C4-2B (cell line): ENCODE measurements at regions not wholly inside any gene's neighbourhood (a gene's known extent, or its start where the extent isn't known, plus 50 kb on each side); places are given as distances from the start of the nearest gene placed in this dataset.

Experiments
- H3K27ac ChIP-seq: fragments of 450-650 bp; 2 replicates; pipeline ENCODE4 v1.5.1; 2017
- ZFX ChIP-seq: fragments of 450-650 bp; IDR thresholded peaks from 2 replicates; pipeline ENCODE4 v1.6.1; 2017
- TF ChIP-seq, protein P1 (sequence below): fragments of 450-650 bp; conservative IDR thresholded peaks from 2 replicates; pipeline ENCODE4 v1.5.1; 2017; ENCODE audit warnings: mild to moderate bottlenecking

DNA sequence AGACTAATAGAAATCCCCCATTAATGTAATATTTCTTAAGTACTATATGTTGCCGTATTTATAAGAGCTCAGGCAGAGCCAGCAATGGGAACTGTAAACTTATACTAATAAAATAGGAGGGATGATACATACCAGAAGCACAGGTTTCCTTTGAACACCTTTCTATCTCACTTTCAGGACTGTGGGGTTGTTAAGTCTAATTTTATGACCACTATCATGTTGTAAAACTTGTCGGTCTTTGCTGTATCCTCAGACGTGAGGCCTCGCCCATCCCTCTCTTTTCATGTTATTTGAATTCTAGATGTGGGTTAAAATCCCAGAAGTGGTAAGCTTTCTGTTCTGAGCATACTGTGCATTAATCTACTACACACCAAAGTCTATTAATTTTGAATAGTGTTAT, 1083.5 kb upstream of the TENM4 start:
- H3K27ac ChIP-seq: no peak overlapping the region
- TF ChIP-seq ZFX: no peak
- TF ChIP-seq, protein P1, sequence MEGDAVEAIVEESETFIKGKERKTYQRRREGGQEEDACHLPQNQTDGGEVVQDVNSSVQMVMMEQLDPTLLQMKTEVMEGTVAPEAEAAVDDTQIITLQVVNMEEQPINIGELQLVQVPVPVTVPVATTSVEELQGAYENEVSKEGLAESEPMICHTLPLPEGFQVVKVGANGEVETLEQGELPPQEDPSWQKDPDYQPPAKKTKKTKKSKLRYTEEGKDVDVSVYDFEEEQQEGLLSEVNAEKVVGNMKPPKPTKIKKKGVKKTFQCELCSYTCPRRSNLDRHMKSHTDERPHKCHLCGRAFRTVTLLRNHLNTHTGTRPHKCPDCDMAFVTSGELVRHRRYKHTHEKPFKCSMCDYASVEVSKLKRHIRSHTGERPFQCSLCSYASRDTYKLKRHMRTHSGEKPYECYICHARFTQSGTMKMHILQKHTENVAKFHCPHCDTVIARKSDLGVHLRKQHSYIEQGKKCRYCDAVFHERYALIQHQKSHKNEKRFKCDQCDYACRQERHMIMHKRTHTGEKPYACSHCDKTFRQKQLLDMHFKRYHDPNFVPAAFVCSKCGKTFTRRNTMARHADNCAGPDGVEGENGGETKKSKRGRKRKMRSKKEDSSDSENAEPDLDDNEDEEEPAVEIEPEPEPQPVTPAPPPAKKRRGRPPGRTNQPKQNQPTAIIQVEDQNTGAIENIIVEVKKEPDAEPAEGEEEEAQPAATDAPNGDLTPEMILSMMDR: no peak

DNA sequence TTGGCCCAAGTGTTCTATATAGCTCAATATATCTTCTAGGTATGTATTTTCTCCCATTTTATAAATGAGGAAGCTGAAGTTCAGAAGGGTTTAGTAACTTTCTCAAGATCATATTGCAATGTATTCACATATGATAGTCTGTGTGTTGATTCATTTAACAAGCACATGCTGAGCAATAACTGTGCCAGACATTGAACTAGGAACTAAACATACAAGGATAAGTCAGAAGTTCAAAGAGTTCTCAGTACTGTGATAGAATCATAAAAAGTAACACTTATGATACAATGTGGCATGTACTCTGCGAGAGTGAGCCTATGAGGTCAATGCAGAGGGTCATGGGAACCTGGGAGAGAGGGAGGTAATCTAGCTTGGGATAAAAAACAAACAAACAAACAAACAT, 1082.2 kb upstream of the TENM4 start:
- TF ChIP-seq, protein P1: no peak
- TF ChIP-seq ZFX: no peak
- no peak overlapping the region for H3K27ac ChIP-seq

GRCh38 chr11:80521592-80521991, 1080.8 kb upstream of the TENM4 start:
- no peak overlapping the region for H3K27ac ChIP-seq

DNA sequence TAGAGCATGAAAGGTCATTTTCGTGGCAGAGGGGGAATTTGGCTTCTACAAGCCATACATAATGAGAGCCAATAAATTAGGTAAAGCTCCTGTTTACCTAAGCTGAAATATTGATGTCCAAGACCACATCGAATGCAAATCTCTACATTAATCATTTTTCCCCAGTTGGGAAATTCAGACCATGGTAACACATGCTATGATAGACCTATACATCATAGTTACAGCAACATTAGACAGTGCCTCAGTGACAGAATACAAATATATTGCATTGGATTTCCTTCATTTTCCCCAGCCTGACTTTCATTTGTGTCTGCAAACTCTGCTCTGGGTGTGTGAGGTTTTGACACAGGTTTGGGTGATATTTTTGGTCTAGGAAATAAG, 1079.7 kb upstream of the TENM4 start:
- no peak overlapping the region for H3K27ac ChIP-seq
- no peak for TF ChIP-seq ZFX
- TF ChIP-seq, protein P1: no peak

More at GRCh38 chr11:80521592-80521991, 1080.8 kb upstream of the TENM4 start:
- TF ChIP-seq, protein P1: no peak
- no peak for TF ChIP-seq ZFX

GRCh38 chr11:80519596-80520506, 1079.0 kb upstream of the TENM4 start:
- TF ChIP-seq, protein P1: no peak
- no peak for TF ChIP-seq ZFX
- H3K27ac ChIP-seq: no peak overlapping the region

- H3K27ac ChIP-seq: no peak overlapping the region
- TF ChIP-seq, protein P1: no peak
- no peak for TF ChIP-seq ZFX
Observed at GRCh38 chr11:80517701-80518100, 1076.9 kb upstream of the TENM4 start.

GRCh38 chr11:80515097-80515496, 1074.3 kb upstream of the TENM4 start:
- TF ChIP-seq, protein P1: no peak
- no peak for TF ChIP-seq ZFX
- H3K27ac ChIP-seq: no peak overlapping the region
